IMR-90 (cell line): ENCODE measurements at regions not wholly inside any gene's neighbourhood (a gene's known extent, or its start where the extent isn't known, plus 50 kb on each side); places are given as distances from the start of the nearest gene placed in this dataset.

Experiments used
- ATAC-seq: fragments of 200-7000 bp; cut with Tn5 transposase; 2 replicates; pipeline ENCODE4 v1.9.1; 2020; ENCODE audit warnings: low read depth, mild to moderate bottlenecking, moderate library complexity
- BruUV-seq: library from RNA; stranded (reverse); fragments of 400-500 nt; replicated peaks from 2 replicates; lab custom pipeline; 2021; lab: Mats Ljungman, UMichigan
- CTCF ChIA-PET: fragments of 300-600 bp; formaldehyde crosslinking; extraction: SDS; loops from one replicate; lab custom pipeline; 2021; ENCODE audit warnings: antibody characterized with exemption; lab: Yijun Ruan, JAX
- POLR2A ChIA-PET: fragments of 300-600 bp; sonication (Branson Sonifier 250); formaldehyde crosslinking; loops from one replicate; lab custom pipeline; 2022; ENCODE audit warnings: antibody characterized with exemption; ENCODE audit not compliant: unreplicated experiment; lab: Charles Lee
- DNase-seq: peaks from one replicate; pipeline ENCODE4 v3.0.0; 2013
- H2AFZ ChIP-seq: replicated peaks from 2 replicates; pipeline ENCODE3; 2013; ENCODE audit warnings: low read length, mild to moderate bottlenecking; ENCODE audit not compliant: poor library complexity
- H2AK5ac ChIP-seq: 2 replicates; pipeline ENCODE4 v1.6.1; 2013; ENCODE audit warnings: low read depth, low read length, inconsistent platforms
- H2AK9ac ChIP-seq: replicated peaks from 2 replicates; pipeline ENCODE3; 2013; ENCODE audit warnings: mild to moderate bottlenecking, low read depth, low read length, moderate library complexity; ENCODE audit not compliant: poor library complexity
- H2BK120ac ChIP-seq: 2 replicates; pipeline ENCODE4 v1.6.1; 2013; ENCODE audit warnings: low read depth, low read length, inconsistent platforms
- H2BK15ac ChIP-seq: 3 replicates; pipeline ENCODE4 v1.6.1; 2013; ENCODE audit warnings: low read depth, low read length, inconsistent platforms
- H2BK20ac ChIP-seq: 2 replicates; pipeline ENCODE4 v1.6.1; 2013; ENCODE audit warnings: low read depth, mild to moderate bottlenecking, inconsistent platforms, low read length, moderate library complexity
- H2BK5ac ChIP-seq: 2 replicates; pipeline ENCODE4 v1.6.1; 2013; ENCODE audit warnings: mild to moderate bottlenecking, low read depth, low read length, inconsistent platforms; ENCODE audit not compliant: poor library complexity, severe bottlenecking
- H3K14ac ChIP-seq: replicated peaks from 2 replicates; pipeline ENCODE4 v1.6.1; 2013; ENCODE audit warnings: low read depth, low read length, inconsistent platforms
- H3K18ac ChIP-seq: 2 replicates; pipeline ENCODE4 v1.6.1; 2013; ENCODE audit warnings: low read depth, low read length, control low read depth
- H3K23ac ChIP-seq: 2 replicates; pipeline ENCODE4 v1.6.1; 2013; ENCODE audit warnings: low read depth, low read length, inconsistent platforms
- H3K27ac ChIP-seq: 2 replicates; pipeline ENCODE4 v1.5.1; 2013; ENCODE audit warnings: mild to moderate bottlenecking, control low read depth, low read length; ENCODE audit not compliant: insufficient read depth
- H3K27me3 ChIP-seq: 2 replicates; pipeline ENCODE4 v1.6.1; 2013; ENCODE audit warnings: low read length; ENCODE audit not compliant: control insufficient read depth, insufficient read depth
- H3K36me3 ChIP-seq: 2 replicates; pipeline ENCODE4 v1.6.1; 2013; ENCODE audit warnings: low read length, mixed read lengths; ENCODE audit not compliant: control insufficient read depth, insufficient read depth
- H3K4ac ChIP-seq: 2 replicates; pipeline ENCODE4 v1.6.1; 2013; ENCODE audit warnings: low read depth, low read length, inconsistent platforms
- H3K4me1 ChIP-seq: 2 replicates; pipeline ENCODE4 v1.6.1; 2013; ENCODE audit warnings: low read length, mixed read lengths; ENCODE audit not compliant: control insufficient read depth, insufficient read depth
- H3K4me2 ChIP-seq: 2 replicates; pipeline ENCODE4 v1.6.1; 2013; ENCODE audit warnings: low read depth, mild to moderate bottlenecking, control low read depth, low read length, moderate library complexity
- H3K4me3 ChIP-seq: 2 replicates; pipeline ENCODE4 v1.5.1; 2013; ENCODE audit warnings: low read depth, mild to moderate bottlenecking, control low read depth, low read length, moderate library complexity; ENCODE audit not compliant: insufficient read depth
- H3K56ac ChIP-seq: 2 replicates; pipeline ENCODE4 v1.6.1; 2013; ENCODE audit warnings: low read length, inconsistent platforms; ENCODE audit not compliant: insufficient read depth; ENCODE audit errors: extremely low read depth
- H3K79me1 ChIP-seq, 2 experiments: 2 replicates each; pipeline ENCODE4 v1.6.1; 2013; ENCODE audit warnings: low read length in 2 of 2, inconsistent platforms in 1 of 2, low read depth in 1 of 2
- H3K9ac ChIP-seq: 2 replicates; pipeline ENCODE4 v1.6.1; 2013; ENCODE audit warnings: low read depth, low read length, control low read depth
- H3K9me1 ChIP-seq: 2 replicates; pipeline ENCODE4 v1.6.1; 2013; ENCODE audit warnings: low read length, inconsistent platforms; ENCODE audit not compliant: insufficient read depth
- H3K9me3 ChIP-seq: 2 replicates; pipeline ENCODE4 v1.6.1; 2013; ENCODE audit warnings: low read length; ENCODE audit not compliant: control insufficient read depth, insufficient read depth
- H4K20me1 ChIP-seq: 2 replicates; pipeline ENCODE4 v1.6.1; 2013; ENCODE audit warnings: low read length, inconsistent platforms; ENCODE audit not compliant: insufficient read depth
- H4K5ac ChIP-seq: 2 replicates; pipeline ENCODE4 v1.6.1; 2013; ENCODE audit warnings: mild to moderate bottlenecking, low read depth, low read length, control low read depth
- H4K8ac ChIP-seq, 2 experiments: 2 replicates each; pipeline ENCODE4 v1.6.1; 2013; ENCODE audit warnings: low read depth in 2 of 2, low read length in 2 of 2, control low read depth in 1 of 2, inconsistent platforms in 1 of 2
- H4K91ac ChIP-seq: 2 replicates; pipeline ENCODE4 v1.6.1; 2013; ENCODE audit warnings: low read depth, low read length, inconsistent platforms; ENCODE audit not compliant: insufficient read depth
- CEBPB ChIP-seq: IDR thresholded peaks from 2 replicates; pipeline ENCODE4 v1.6.1; 2012; ENCODE audit warnings: low read depth, low read length, improper control_type of control experiment
- CHD1 ChIP-seq: IDR thresholded peaks from 2 replicates; pipeline ENCODE4 v1.6.1; 2012; ENCODE audit warnings: low read depth, low read length, improper control_type of control experiment
- CTCF ChIP-seq: conservative IDR thresholded peaks from 2 replicates; pipeline ENCODE4 v1.5.1; 2012; ENCODE audit warnings: mild to moderate bottlenecking, low read depth, low read length, improper control_type of control experiment
- ELK1 ChIP-seq: fragments of 150-350 bp; IDR thresholded peaks from 2 replicates; pipeline ENCODE4 v1.6.1; 2016; ENCODE audit warnings: low read depth, mild to moderate bottlenecking, low read length, moderate library complexity, borderline replicate concordance
- MAFK ChIP-seq: IDR thresholded peaks from 2 replicates; pipeline ENCODE4 v1.6.1; 2012; ENCODE audit warnings: low read depth, low read length, improper control_type of control experiment
- MAZ ChIP-seq: IDR thresholded peaks from 2 replicates; pipeline ENCODE4 v1.6.1; 2012; ENCODE audit warnings: low read depth, mild to moderate bottlenecking, low read length, improper control_type of control experiment, moderate library complexity, borderline replicate concordance
- MXI1 ChIP-seq: IDR thresholded peaks from 2 replicates; pipeline ENCODE4 v1.6.1; 2012; ENCODE audit warnings: low read depth, mild to moderate bottlenecking, low read length, moderate library complexity, borderline replicate concordance
- NFE2L2 ChIP-seq: fragments of 150-350 bp; IDR thresholded peaks from 2 replicates; pipeline ENCODE4 v1.6.1; 2016; ENCODE audit warnings: low read depth, mild to moderate bottlenecking, low read length
- POLR2A ChIP-seq: IDR thresholded peaks from 2 replicates; pipeline ENCODE4 v1.6.1; 2012; ENCODE audit warnings: mild to moderate bottlenecking, low read depth, low read length
- RCOR1 ChIP-seq: IDR thresholded peaks from 2 replicates; pipeline ENCODE4 v1.6.1; 2012; ENCODE audit warnings: mild to moderate bottlenecking, low read length, improper control_type of control experiment; ENCODE audit not compliant: insufficient replicate concordance
- RFX5 ChIP-seq: IDR thresholded peaks from 2 replicates; pipeline ENCODE4 v1.8.0; 2012; ENCODE audit warnings: low read depth, mild to moderate bottlenecking, low read length, moderate library complexity
- USF2 ChIP-seq: fragments of 150-350 bp; IDR thresholded peaks from 2 replicates; pipeline ENCODE4 v1.6.1; 2017; ENCODE audit warnings: mild to moderate bottlenecking, antibody characterized with exemption, low read length, low read depth
- WGBS, 2 experiments: methylation state at CpG; one replicate each; pipeline versions ENCODE4 v1.1.5 to v1.1.7; 2013; ENCODE audit warnings: missing lambda C conversion rate in 2 of 2; ENCODE audit not compliant: insufficient read length in 1 of 2; ENCODE audit errors: extremely low coverage in 2 of 2; 5-methylcytosine and 5-hydroxymethylcytosine counted together
- dilution Hi-C: fragments of 300-500 bp; cut with HindIII; formaldehyde crosslinking; loops from one replicate; pipeline ENCODE4 v1.14.3; 2018; ENCODE audit warnings: low sequenced_read_pairs; ENCODE audit not compliant: unreplicated experiment
- in situ Hi-C: fragments of 300-500 bp; cut with MboI; formaldehyde crosslinking; loops from 3 replicates; pipeline ENCODE4 v1.14.3; 2019; ENCODE audit warnings: low sequenced_read_pairs, inconsistent platforms, mixed read lengths
- intact Hi-C: fragments of 100-400 bp; cut with micrococcal nuclease; formaldehyde crosslinking; loops from 2 replicates; pipeline ENCODE4 v1.10.0; 2022

- Histone ChIP-seq H3K27me3 (no peaks in the 10 kb centered on the region), H3K23ac (peak overlapping the region; percentile 4; the same call in 1 of the 2 replicates), H3K4me2 (peak overlapping the region; percentile 96), H3K79me1 (peaks cover 12 to 39% of the 10 kb centered on the region in 2 experiments), H2BK15ac (no peak overlapping the region), H3K4me1 (no peaks in the 10 kb centered on the region; the same call in 1 of the 2 replicates), H3K36me3 (peaks cover 2% of the 10 kb centered on the region; the same call in 1 of the 2 replicates), H2AFZ (peak overlapping the region; percentile 86), H3K18ac (peak overlapping the region; percentile 51; the same call in 1 of the 2 replicates), H2AK9ac (no peak overlapping the region), H2BK120ac (no peak overlapping the region), H4K8ac (peak overlapping the region in 1 of 2 experiments; percentile 10; a peak in 1 of 4 replicates), H4K5ac (peak overlapping the region; percentile 34; the same call in 1 of the 2 replicates), H4K91ac (no peak overlapping the region), H3K56ac (peak overlapping the region; percentile 11; the same call in 1 of the 2 replicates), H4K20me1 (no peaks in the 10 kb centered on the region), H3K9me1 (no peaks in the 10 kb centered on the region), H2BK20ac (no peak overlapping the region), H3K14ac (0 out of 2 replicates have a peak overlapping the region, but pooled peaks have one; percentile 48), H3K9ac (peak overlapping the region; percentile 70), H3K4me3 (peak overlapping the region; percentile 88), H3K9me3 (no peaks in the 10 kb centered on the region), H3K4ac (peak overlapping the region; percentile 26; the same call in 1 of the 2 replicates), H2BK5ac (no peak overlapping the region), H3K27ac (peak overlapping the region; percentile 48), H2AK5ac (no peak overlapping the region; the same call in 1 of the 2 replicates)
- BruUV-seq, result no TSS peak
- CTCF ChIA-PET, result interaction anchor here (1.0 kb wide), 1 partner anchor 31 kb away, joined by 3 read pairs; no protein-coding TSS in a partner anchor
- intact Hi-C loops, result loop anchor here (1.0 kb wide), 1 partner anchor 284 kb away; no protein-coding TSS in a partner anchor
- dilution Hi-C loops, result no loop called here
- DNase-seq (no peak), ATAC-seq (peak; percentile 9; the same call in 1 of the 2 replicates)
- no CpG with 5 or more reads among the region's 7 CpGs for WGBS, 2 experiments
- POLR2A ChIA-PET, result no interaction called here
- in situ Hi-C loops, result loop anchor here (25.0 kb wide), 1 partner anchor 971 kb away; the partner anchor contains the start of gene IFT57
- TF ChIP-seq USF2 (no peak), MAFK (no peak), CTCF (no peak), RFX5 (no peak), MXI1 (no peak), RCOR1 (no peak), NFE2L2 (no peak), CHD1 (no peak), ELK1 (no peak), POLR2A (no peak), CEBPB (no peak), MAZ (no peak)
Observed at GRCh38 chr3:107241217-107241616, 136.0 kb upstream of the CCDC54 start.
